ENCODE measurements at regions not wholly inside any gene's neighbourhood (a gene's known extent, or its start where the extent isn't known, plus 50 kb on each side); places are given as distances from the start of the nearest gene placed in this dataset.

- H4K20me1 ChIP-seq (ENCODE audit: insufficient read depth, low read length, poor library complexity, severe bottlenecking), result no peaks in the 10 kb centered on the region
- TF ChIP-seq EZH2phosphoT487 (IDR thresholded peaks at IDR 0.05; ENCODE audit: borderline replicate concordance) (no peak), CTCF (conservative IDR thresholded peaks at IDR 0.05; ENCODE audit: low read length) (no peak)
- H3K36me3 ChIP-seq (ENCODE audit: insufficient read depth, low read length), result no peaks in the 10 kb centered on the region
- no peak overlapping the region for H3K4me3 ChIP-seq (ENCODE audit: low read length, poor library complexity, severe bottlenecking)
- no peaks in the 10 kb centered on the region for H3K4me1 ChIP-seq (ENCODE audit: insufficient read depth, low read length, poor library complexity, severe bottlenecking)
- no peak overlapping the region for H2AFZ ChIP-seq (ENCODE audit: low read length)
- H3K4me2 ChIP-seq (ENCODE audit: low read depth, low read length, poor library complexity, severe bottlenecking), result no peak overlapping the region
- H3K9me2 ChIP-seq (replicated peaks; ENCODE audit: low read depth, low read length), result no peaks in the 10 kb centered on the region
- H3K27me3 ChIP-seq (ENCODE audit: insufficient read depth, low read length, poor library complexity, severe bottlenecking), result no peaks in the 10 kb centered on the region
- H3F3A ChIP-seq (ENCODE audit: low read depth), result no peaks in the 10 kb centered on the region
- H3K9me3 ChIP-seq (ENCODE audit: insufficient read depth, low read depth, low read length), result peaks cover 19% of the 10 kb centered on the region; the same call in 1 of the 2 replicates
- H3K9ac ChIP-seq (ENCODE audit: low read depth, low read length, poor library complexity, severe bottlenecking), result no peak overlapping the region
- H3K79me2 ChIP-seq (ENCODE audit: insufficient read depth, low read length), result no peaks in the 10 kb centered on the region
These were observed 138.8 kb downstream of the CASP12 start for GRCh38 chr11:104759464-104759863.

GRCh38 chr11:104738918-104739317 is 159.3 kb downstream of the CASP12 start:
- no peaks in the 10 kb centered on the region for H3K27me3 ChIP-seq (ENCODE audit: insufficient read depth, low read length, poor library complexity, severe bottlenecking)
- no peak overlapping the region for H3K4me2 ChIP-seq (ENCODE audit: low read depth, low read length, poor library complexity, severe bottlenecking)
- H3K9ac ChIP-seq (ENCODE audit: low read depth, low read length, poor library complexity, severe bottlenecking), result no peak overlapping the region
- H3K4me3 ChIP-seq (ENCODE audit: low read length, poor library complexity, severe bottlenecking), result no peak overlapping the region
- H3K79me2 ChIP-seq (ENCODE audit: insufficient read depth, low read length), result no peaks in the 10 kb centered on the region
- no peaks in the 10 kb centered on the region for H3K9me3 ChIP-seq (ENCODE audit: insufficient read depth, low read depth, low read length)
- H3F3A ChIP-seq (ENCODE audit: low read depth), result 0 out of 2 replicates have a peak, but pooled peaks cover 4% of the 10 kb centered on the region
- H3K36me3 ChIP-seq (ENCODE audit: insufficient read depth, low read length), result no peaks in the 10 kb centered on the region
- no peaks in the 10 kb centered on the region for H3K9me2 ChIP-seq (replicated peaks; ENCODE audit: low read depth, low read length)
- H4K20me1 ChIP-seq (ENCODE audit: insufficient read depth, low read length, poor library complexity, severe bottlenecking), result no peaks in the 10 kb centered on the region
- peak overlapping the region; percentile 76 for H2AFZ ChIP-seq (ENCODE audit: low read length)
- TF ChIP-seq EZH2phosphoT487 (IDR thresholded peaks at IDR 0.05; ENCODE audit: borderline replicate concordance), result no peak
- no peak for TF ChIP-seq CTCF (conservative IDR thresholded peaks at IDR 0.05; ENCODE audit: low read length)
- H3K4me1 ChIP-seq (ENCODE audit: insufficient read depth, low read length, poor library complexity, severe bottlenecking), result peaks cover 6% of the 10 kb centered on the region

GRCh38 chr11:104738208-104738607 is 160.1 kb downstream of the CASP12 start:
- no peak overlapping the region for H3K4me3 ChIP-seq (ENCODE audit: low read length, poor library complexity, severe bottlenecking)
- 0 out of 2 replicates have a peak, but pooled peaks cover 4% of the 10 kb centered on the region for H3F3A ChIP-seq (ENCODE audit: low read depth)
- TF ChIP-seq CTCF (conservative IDR thresholded peaks at IDR 0.05; ENCODE audit: low read length) (no peak), EZH2phosphoT487 (IDR thresholded peaks at IDR 0.05; ENCODE audit: borderline replicate concordance) (no peak)
- H2AFZ ChIP-seq (ENCODE audit: low read length), result no peak overlapping the region
- H3K27me3 ChIP-seq (ENCODE audit: insufficient read depth, low read length, poor library complexity, severe bottlenecking), result no peaks in the 10 kb centered on the region
- no peak overlapping the region for H3K9ac ChIP-seq (ENCODE audit: low read depth, low read length, poor library complexity, severe bottlenecking)
- H3K9me2 ChIP-seq (replicated peaks; ENCODE audit: low read depth, low read length), result no peaks in the 10 kb centered on the region
- no peaks in the 10 kb centered on the region for H3K79me2 ChIP-seq (ENCODE audit: insufficient read depth, low read length)
- no peak overlapping the region for H3K4me2 ChIP-seq (ENCODE audit: low read depth, low read length, poor library complexity, severe bottlenecking)
- H3K36me3 ChIP-seq (ENCODE audit: insufficient read depth, low read length), result no peaks in the 10 kb centered on the region
- H3K4me1 ChIP-seq (ENCODE audit: insufficient read depth, low read length, poor library complexity, severe bottlenecking), result peaks cover 6% of the 10 kb centered on the region
- H4K20me1 ChIP-seq (ENCODE audit: insufficient read depth, low read length, poor library complexity, severe bottlenecking), result no peaks in the 10 kb centered on the region
- no peaks in the 10 kb centered on the region for H3K9me3 ChIP-seq (ENCODE audit: insufficient read depth, low read depth, low read length)

Measured in Loucy (cell line).